ENCODE measurements at regions not wholly inside any gene's neighbourhood (a gene's known extent, or its start where the extent isn't known, plus 50 kb on each side); places are given as distances from the start of the nearest gene placed in this dataset.
"Not testable (repeated sequence)": the region's sequence is repeated elsewhere in the genome, so short reads cannot be mapped to it uniquely, and the experiment has no call there.

DNA sequence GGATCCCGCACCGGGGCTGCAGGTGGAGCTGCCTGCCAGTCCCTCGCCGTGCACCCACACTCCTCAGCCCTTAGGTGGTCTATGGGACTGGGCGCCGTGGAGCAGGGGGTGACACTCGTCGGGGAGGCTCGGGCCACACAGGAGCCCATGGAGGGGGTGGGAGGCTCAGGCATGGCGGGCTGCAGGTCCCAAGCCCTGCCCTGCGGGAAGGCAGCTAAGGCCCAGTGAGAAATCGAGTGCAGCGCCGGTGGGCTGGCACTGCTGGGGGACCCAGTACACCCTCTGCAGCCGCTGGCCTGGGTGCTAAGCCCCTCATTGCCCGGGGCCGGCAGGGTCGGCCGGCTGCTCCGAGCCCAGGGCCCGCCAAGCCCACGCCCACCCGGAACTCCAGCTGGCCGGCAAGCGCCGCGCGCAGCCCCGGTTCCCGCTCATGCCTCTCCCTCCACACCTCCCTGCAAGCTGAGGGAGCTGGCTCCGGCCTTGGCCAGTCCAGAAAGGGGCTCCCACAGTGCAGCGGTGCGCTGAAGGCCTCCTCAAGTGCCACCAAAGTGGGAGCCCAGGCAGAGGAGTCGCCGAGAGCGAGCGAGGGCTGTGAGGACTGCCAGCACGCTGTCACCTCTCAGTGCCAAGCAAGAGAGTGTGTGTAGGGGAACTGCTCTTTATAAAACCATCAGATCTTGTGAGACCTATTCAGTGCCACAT lies 845.1 kb downstream of the CDH18 start:
- not testable (repeated sequence) for DNase-seq

DNA sequence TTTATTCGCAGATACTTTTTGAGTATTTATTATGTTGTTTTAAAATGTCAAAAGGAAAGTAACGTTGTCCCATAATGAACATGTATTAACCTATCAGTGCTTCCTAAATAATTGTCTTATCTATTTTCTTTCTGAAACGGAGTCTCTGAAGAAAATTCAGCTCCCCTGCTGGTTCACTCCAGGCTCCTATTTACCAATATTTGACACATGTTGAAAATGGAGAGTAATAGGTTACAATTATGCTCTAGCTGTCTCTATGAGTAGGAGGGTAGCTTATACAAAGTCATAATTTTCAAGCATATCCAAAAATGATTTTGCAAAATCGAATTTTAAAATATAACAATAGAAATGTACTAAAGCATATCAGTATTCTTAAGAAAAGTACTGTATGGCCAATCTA lies 844.1 kb downstream of the CDH18 start:
- DNase-seq: no peak

DNA sequence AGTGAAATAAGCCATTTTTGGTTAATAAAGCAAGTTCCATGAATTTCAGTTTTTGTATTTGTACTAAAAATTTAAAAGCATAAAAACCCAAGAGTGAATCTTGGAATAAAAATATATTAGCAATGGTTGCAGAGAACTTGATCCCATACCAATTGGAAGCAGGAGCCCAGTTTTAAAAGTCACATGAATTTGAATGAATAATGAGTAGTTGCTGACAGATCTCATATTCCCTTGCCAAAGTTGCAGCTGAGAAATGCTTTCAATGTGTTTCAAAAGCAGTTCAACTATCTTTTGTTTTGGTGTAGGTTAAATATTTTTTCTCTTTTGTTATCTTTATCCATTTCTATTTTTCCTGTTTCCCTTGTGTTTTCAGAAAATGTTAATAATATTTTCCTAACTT lies 818.6 kb downstream of the CDH18 start:
- no peak for DNase-seq

DNA sequence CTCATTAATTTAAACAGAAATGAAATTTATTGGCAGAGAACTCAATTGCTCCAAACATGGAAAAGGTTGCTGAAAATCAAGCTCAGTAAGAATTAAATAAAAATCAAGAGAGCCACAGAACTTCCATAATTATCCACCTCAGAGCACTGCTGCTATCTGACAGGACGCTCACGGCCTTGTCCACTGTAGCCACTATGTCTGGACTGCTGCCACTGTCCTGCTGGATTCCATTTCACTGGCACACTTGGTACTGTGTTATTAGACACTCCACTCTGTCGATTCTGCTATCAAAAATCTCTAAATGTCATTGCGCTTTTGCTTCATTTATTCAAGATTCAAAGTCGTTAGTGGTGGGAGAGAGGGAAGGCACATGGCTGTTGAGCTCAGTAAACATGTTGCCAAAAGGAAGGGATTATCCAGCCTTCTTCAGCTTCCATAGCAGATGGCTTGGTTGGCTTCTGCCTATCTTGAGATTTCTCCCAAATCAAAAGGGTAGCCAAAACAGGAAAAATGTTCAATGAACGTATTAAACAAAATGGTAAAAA lies 815.0 kb downstream of the CDH18 start:
- no peak for DNase-seq

DNA sequence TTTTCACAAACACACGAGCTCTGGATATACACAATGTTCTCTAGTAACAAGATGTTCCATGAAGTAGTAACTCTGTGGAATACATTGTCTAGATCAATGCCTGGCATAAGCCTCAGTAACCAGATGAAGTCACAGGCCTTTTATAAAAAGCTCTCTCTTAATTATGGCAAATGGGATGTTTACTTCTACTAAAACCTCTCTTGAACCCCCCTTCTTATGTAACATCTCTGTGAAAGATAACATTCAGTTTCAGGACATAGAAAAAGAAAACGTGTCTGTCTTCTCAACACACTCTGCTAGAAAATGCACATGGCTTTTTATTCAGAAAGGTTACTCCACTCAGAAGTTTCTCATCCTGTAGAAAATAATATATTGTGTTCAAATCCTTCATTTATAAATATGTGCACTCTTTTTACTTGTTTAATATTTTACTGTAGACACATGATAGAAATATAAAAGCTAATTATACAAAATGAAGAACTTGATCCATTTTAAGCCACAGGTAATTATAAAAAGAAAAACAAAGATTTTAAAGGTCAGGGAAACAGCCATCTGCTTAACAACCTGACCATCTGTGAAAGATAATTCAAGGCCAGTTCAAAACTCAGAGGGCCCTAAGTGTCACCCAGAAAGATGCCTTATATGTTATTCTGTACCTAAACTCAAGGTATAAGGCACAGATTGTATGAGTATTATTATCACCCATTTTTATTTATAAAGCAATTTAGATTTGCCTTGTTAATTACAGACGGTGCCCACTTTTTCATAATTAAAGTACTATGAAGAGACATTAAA lies 812.0 kb downstream of the CDH18 start:
- DNase-seq: no peak

DNA sequence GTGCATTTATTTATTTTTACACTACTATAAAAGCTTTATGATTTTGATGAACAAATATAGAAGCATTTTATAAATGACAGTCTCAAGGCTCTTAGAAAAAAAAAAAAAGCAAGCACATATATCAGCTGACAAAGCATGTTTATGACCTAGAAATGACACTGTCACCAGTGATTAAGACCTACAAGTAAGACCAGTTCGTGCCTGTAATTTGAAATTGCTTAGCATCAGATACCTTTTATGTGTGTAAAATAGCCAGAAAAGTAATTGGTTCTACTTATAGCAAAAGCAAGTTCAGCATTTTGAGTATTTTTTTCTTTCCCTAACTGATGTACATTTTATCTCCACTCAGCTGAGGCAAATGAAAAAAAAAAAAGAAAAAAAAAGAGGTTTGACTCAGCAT lies 808.4 kb downstream of the CDH18 start:
- no peak for DNase-seq

DNA sequence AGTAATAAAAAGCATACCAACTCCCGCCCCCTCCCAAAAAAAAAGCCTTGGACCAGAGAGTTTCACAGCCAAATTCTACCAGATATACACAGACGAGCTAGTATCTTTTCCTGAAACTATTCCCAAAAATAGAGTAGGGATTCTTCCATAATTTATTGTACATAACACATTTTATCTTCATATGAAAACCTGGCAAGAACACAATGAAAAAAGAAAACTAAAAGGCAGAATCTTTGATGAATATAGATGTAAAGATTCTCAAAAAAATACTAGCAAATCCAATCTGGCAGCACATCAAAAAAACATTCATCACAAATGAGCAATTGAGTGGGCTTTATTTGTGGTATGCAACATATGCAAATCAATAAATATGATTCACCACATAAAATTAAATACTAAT lies 798.8 kb downstream of the CDH18 start:
- DNase-seq: no peak

DNA sequence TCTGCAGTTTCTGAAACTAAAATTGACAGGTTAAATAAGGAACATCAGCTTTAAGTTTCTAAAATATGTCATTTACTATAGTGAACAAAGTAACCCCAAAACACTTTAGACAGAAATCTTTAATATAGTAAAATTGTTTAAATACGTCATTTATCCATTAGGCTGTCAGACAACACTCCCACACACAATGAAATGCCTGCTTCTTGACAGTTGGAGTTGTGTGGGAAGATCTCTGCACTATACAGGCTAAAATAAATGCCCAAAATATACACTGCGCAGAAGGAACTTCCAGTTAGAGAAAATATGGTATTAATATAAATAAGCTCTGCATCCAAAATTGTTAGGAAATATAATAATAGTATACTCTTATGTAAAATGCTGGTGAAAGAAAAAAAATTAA lies 794.4 kb downstream of the CDH18 start:
- DNase-seq: no peak

DNA sequence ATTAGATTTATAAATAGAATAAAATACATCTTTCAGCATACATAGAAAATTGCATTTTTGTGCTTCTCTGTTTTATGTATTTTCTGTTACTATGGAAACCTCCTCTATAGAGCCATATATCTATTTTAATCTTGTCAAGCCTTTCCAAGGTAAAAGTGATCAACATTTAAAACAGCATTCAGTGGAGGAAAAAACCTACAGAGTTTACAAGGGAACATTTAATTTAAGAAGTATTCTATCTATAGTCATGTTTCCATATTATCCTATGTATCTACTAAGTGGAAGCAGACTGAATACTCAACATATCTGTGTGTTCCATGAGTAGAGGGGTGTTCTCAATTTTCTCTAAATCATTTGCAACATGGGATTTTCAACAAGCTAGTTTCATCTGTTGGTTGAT lies 791.4 kb downstream of the CDH18 start:
- DNase-seq: no peak

DNA sequence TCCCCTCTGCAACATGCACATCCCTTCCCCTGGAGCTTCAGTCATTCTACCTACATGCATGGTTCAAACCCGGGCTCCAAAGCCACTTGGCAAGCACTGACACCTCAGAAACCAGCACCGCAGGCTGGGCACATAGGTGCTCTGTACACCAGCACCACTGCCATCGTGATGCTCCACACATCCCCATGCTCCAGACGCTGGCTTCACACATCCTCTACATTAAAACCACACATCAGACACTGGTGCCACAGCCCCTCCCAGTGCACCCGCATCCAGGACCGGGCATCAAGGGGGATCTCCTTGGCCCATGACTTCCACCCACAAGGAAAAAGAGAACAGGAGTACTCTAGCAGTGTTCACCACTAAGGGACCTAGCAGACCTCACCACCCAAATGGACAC lies 787.7 kb downstream of the CDH18 start:
- DNase-seq: no peak

DNA sequence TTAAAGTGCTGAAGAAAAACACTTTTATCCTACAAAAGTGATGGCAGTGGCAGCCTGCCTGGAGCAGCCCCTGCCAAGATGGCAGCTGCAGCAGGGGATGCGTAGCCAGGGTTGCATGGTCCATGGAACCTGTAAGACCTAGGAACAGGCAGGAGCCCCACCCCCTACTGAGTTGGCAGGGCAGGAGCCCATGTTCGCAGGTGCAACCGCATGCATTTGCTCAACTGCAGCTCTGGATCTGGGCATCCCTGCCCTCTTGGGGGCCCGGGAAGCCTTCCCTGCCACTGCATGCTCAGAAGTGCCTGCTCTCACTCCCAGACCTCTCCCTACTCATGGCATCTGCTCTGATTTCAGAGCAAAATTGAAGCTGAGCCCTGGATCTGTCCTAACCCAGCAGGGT lies 779.6 kb downstream of the CDH18 start:
- no peak for DNase-seq

DNA sequence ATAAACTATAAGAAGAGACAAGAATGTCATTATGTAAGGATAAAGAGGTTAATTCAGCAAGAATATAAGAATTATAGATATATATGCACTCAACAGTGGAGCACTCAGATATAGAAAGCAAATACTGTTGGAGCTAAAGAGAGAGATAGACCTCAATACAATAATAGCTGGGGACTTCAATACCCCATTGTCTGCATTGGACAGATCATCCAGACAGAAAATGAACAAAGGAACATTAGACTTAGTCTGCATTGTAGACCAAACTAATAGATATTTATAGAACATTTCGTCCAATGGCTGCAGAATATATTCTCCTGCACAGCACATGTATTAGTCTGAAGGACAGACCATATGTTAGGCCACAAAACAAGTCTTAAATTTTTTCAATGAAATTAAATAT lies 777.1 kb downstream of the CDH18 start:
- DNase-seq: no peak

DNA sequence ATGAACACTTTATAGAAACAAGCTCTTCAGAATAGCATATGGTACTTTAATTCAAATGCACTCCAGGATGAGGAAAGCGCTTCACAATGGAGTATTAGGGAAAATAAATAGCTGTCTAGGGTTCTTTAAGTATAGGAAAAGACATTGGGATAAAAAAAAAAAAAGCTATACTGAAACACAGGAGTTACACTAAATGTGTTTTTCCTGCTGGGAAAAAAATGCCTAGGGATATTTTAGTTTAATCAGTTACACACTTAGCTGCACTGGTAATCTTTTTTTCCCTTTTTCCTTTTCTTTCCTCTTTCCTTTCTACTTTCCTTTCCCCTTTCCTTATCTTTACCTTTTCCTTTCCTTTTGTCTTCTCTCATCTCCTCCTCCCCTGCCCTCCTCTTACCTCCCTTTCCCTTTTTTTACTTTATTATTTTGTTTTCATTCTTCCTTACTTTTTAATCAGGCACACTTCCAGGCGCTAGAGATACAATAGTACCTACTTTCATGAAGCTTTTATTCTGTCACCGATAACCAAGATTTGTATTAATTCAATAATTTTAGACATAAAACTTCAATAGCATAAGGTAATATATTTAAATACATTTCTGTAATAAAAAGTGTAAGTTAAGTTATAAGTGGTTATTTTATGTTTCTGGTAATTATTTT lies 758.7 kb downstream of the CDH18 start:
- no peak for DNase-seq

DNA sequence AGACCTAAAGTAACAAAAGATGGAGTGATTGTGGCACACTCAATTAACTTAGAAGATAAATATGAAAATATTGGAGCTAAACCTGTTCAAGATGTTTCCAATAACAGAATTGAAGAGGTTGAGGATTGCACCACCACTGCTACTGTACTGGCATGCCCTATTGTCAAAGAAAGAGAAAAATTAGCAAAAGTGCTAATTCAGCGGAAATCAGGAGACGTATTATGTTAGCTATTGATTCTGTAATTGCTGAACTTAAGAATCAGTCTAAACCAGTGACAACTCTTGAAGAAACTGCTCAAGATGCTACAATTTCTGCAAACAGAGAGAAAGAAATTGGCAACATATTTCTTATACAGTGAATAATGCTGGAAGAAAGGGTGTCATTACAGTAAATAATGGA lies 754.4 kb downstream of the CDH18 start:
- no peak for DNase-seq

DNA sequence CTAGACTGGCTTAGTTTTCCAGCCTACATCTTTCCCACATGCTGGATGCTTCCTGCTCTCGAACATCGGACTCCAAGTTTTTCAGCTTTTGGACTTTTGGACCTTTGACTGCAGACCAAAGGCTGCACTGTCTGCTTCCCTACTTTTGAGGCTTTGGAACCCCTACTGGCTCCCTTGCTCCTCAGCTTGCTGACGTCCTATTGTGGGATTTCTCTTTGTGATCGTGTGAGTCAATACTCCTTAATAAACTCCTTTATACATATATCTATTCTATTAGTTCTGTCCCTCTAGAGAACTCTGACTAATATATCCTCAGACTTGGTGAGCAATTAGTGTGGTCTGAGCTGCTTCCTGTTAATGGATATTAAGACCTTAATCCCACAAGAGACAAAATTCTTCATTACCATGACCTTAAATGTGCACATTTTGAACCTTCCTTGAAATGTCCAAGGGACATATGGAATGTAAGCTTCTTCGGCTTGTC lies 752.9 kb downstream of the CDH18 start:
- no peak for DNase-seq

DNA sequence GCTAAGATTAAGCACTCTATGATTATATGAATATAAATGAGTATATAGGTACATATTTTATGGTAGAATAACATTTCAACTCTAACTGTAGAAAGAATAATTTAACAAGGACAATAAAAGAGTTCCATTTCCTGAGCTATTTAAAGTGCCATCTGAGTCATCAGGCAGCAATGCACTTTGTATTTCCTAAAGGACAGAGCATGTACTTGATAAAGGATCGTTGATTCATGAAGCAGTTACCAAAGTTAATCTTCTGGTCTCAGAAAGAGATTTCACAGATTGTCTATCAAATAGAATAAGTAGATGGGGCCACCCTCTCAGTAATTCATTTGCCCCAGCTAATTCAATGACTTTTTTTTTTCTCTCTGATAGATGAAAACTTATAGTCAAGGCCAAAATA lies 747.8 kb downstream of the CDH18 start:
- DNase-seq: no peak

DNA sequence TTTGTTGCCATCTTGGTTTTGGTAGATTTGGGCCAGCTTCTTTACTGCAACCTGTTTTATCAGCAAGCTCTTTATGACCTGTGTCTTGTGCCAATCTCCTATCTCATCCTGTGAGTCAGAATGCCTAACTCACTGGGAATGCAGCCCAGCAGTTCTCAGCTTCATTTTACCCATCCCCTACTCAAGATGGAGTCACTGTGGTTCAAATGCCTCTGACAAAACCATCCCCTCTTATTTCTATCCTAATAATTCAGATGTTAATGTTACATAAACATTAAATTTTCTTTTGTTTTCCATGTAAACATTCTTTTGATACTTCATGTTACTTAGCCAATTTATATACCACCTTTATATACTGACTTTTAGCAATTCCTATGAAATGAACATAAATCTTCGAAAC lies 746.3 kb downstream of the CDH18 start:
- DNase-seq: no peak

DNA sequence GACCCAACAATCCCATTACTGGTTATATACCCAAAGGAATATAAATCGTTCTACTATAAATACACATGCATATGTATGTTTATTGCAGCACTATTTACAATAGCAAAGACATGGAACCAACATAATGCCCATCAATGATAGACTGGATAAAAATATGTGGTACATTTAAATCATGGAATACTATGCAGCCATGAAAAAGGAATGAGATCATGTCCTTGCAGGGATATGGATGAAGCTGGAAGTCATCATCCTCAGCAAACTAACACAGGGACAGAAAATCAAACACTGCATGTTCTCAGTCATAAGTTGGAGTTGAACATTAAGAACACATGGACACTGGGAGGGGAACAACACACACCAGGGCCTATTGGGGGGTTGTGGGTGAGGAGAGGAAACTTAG lies 741.8 kb downstream of the CDH18 start:
- not testable (repeated sequence) for DNase-seq

DNA sequence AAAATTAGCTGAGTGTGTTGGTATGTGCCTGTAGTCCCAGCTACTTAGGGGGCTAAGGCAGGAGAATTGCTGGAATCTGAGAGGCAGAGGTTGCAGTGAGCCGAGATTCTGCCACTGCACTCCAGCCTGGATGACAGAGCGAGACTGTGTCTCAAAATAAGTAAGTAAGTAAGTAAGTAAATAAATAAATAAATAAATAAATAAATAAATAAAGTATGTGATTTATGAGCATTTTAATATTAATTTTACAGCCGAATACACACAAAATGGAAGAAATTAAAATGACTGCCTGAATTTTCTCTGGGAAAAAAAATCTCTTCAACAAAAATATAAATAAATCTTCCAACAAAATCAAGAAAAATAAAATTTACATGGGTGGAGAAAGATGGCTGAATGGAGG lies 740.7 kb downstream of the CDH18 start:
- DNase-seq: no peak

DNA sequence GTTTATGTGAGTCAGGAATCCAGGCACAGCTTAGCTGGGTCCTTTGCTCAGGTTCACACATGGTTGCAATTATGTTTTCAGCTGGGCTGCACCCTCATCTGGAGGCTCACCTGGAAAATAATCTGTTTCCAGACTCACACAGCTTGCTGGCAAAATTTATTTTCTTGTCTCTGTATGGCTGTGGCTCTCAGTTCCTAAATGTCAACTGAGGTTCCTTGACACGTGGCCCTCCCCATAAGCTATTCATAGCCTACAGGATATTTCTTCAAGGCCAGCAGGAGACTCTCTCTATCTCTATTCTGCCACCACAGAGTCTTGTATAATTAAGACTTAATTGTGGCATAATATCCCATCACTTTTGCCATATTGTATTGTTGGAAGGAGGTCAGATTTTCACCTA lies 732.0 kb downstream of the CDH18 start:
- DNase-seq: no peak

DNA sequence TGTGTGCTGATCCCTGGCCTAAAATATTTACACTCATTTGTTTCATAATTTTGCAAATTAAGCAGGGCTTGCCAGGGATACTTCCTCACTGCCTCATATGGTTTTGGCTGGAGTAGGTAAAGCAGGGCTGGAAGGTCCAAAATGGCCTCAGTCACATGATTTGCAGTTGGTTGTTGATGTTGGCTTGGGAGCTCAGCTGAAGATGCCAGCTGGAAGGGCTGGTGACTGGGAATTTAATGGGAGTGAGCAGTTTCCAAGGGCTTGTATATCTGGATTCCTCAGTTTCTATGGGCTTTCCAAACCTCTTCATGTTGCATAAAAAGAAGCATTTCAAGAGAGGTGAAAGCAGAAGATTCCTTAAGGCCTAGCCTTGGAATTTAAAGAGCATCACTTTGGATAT lies 729.3 kb downstream of the CDH18 start:
- no peak for DNase-seq

DNA sequence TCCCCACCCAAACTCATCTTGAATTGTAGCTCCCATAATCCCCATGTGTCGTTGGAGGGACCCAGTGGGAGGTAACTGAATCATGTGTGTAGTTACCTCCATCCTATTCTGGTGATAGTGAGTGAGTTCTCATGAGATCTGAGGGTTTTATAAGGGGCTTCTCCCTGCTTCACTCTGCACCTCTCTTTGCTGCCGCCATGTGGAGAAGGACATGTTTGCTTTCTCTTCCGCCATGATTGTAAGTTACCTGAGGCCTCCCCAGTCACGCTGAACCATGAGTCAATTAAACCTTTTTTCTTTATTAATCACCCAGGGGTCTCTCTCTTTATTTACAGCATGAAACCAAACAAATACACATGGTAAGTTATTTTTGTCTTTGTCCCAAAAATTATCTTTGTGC lies 726.1 kb downstream of the CDH18 start:
- DNase-seq: no peak

DNA sequence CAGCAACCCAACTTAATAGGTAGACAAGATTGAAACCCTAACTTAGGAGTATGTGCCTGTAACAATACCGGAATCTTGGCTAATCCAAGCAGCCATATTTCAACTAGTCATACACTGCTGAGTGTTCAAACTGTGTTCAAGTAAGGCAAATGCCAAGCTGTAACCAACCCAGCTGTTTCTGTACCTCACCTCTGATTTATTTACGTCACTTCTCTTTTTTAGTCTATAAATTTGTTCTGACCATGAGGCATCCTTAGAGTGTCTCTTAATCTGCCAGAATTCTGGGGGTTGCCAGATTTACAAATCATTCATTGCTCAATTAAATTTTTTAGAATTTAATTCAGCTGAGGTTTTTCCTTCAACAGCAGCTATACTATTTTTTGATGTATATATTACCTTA lies 723.2 kb downstream of the CDH18 start:
- no peak for DNase-seq

DNA sequence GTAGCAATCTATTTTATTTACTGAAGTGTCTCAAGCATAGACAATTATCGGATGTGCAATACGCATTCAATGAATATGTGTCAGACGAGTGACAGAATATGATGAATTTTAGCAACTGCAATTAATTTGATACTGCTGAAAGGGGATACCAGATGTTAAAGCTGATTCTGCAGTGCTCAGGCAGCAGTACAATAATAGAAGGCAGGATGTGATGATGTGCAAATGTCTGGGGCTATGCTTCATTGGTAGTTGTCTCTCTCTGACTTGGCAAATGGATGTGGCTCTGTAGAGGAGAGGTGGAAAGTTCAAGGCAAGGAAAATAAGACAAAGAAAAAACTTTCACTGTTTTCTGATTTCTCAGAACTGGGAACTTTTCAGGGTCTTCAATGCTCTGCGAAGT lies 721.2 kb downstream of the CDH18 start:
- no peak for DNase-seq

All from GF-D8 (cell line).